Activated T-cell treated with anti-CD3 and anti-CD28 coated beads, Interleukin-2, amount 50 U/mL, for 1 hour (primary cell): ENCODE measurements at regions not wholly inside any gene's neighbourhood (a gene's known extent, or its start where the extent isn't known, plus 50 kb on each side); places are given as distances from the start of the nearest gene placed in this dataset.
A peak's percentile ranks its signal among the peaks of the same experiment; 100 is the strongest.
"Not testable (repeated sequence)": the region's sequence is repeated elsewhere in the genome, so short reads cannot be mapped to it uniquely, and the experiment has no call there.

Experiments used
- DNase-seq: peaks from one replicate; pipeline ENCODE4 v3.0.0-alpha.2; 2020

DNA sequence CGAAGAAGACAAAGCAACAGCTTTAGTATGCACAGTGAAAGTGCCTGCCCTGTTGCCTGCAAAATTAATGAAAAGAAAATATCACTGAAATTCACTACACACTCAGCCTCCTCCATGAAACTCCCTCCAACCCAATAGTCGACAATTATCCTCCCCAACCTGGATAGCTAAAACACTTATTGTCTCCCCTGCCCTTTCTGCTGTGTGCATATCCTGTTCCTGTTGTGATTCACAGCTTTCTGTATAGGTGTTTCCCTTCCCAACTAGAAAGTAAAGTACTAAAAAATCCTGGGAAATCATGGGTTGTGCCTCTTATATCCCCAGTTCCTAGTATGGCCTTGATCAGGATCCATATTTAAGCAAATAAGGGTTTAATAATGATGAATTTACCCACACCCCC, 412.1 kb downstream of the LTN1 start:
- DNase-seq: no peak

DNA sequence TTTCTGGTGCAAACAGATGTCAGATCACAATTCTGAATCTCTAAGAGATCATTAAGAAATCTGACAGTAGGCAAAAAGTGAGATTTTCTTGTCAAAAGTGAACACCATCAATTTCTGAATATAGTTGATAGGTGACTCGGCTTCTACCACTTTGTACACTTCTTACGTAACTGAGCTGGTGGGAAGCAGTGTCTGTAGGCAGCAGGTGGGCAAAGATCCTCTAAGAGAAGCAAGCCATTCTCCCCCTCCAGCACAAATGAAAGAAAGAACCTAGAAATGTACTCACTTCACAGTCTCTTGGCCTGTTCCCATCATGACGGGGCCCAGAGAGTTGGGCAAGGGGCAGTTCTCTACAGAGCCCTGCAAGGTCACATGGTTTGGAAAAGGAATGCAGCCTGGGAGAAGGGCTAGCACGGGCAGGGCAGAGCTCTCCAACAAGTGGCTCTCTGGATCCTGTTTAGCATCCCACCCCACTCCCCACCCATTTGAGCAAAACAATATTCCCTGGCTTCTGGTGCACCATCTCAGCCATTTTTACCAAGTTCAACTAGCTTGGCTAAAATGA, 412.6 kb downstream of the LTN1 start:
- DNase-seq: no peak

DNA sequence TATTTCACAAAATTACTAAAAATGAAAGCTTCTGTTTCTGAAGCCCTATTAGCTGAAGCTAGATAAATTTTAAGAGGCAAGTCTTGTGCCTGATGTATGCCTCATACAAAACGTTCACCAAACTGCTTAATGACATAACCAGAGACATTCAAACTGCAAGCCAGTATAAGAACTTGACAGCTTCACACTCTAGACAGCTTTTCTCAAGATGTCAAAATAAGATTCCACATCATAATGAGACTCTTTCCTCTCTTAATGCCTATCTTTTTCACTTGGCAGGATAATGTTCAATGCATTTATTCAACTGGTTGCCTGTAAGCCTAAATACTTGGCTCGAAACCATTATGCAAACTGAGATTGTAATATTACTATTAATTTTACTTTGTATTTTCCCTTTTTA, 424.0 kb downstream of the LTN1 start:
- no peak for DNase-seq

DNA sequence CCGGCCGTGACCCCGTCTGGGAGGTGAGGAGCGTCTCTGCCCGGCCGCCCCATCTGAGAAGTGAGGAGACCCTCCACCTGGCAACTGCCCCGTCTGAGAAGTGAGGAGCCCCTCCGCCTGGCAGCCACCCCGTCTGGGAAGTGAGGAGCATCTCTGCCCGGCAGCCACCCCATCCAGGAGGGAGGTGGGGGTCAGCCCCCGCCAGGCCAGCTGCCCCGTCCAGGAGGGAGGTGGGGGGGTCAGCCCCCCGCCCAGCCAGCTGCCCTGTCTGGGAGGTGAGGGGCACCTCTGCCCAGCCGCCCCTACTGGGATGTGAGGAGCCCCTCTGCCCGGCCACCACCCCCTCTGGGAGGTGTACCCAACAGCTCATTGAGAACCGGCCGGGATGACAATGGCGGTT, 428.7 kb downstream of the LTN1 start:
- DNase-seq: not testable (repeated sequence)

DNA sequence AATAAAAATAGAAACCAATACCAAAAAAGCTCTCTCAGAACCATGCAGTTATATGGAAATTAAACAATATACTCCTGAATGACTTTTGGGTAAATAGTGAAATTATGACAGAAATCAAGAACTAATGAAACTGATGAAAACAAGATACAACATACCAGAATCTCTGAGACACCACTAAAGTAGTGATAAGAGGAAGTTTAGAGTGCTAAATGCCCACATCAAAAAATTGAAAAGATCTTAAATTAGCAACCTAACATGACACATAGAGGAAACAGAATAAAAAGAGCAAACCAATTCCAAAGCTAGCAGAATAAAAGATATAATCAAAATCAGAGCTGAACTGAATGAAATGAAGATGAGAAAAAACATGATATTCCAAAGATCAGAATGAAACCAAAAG, 430.9 kb downstream of the LTN1 start:
- no peak for DNase-seq

DNA sequence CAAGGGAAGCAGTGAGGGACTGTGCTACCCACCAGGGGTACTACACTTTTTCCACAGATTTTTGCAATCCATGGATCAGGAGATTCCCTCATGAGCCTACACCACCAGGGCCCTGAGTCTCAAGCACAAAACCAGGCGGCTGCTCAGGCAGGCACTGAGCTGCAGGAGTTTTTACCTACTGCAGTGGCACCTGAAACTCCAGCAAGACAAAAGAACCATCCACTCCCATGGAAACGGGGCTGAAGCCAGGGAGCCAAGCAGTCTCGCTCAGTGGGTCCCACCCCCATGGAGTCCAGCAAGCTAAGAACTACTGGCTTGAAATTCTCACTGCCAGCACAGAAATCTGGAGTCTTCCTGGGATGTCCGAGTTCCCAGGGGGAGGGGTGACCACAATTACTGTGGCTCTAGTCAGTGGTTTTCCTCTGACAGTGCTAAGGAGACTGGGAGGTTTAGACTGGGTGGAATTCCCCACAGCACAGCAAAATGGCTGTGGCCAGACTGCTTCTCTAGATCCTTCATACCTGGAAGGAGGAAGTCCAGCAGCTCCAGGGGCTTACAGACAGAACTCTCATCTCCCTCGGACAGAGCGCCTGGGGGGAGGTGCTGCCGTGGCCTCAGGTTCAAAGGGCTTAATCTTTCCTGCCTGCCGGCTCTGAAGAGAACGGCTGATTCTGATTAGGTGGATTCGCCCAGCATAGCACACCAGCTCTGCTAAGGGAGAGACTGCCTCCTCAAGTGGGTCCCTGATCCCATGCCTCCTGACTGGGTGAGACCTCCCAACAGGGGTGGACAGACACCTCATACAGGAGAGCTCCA, 437.8 kb downstream of the LTN1 start:
- no peak for DNase-seq

DNA sequence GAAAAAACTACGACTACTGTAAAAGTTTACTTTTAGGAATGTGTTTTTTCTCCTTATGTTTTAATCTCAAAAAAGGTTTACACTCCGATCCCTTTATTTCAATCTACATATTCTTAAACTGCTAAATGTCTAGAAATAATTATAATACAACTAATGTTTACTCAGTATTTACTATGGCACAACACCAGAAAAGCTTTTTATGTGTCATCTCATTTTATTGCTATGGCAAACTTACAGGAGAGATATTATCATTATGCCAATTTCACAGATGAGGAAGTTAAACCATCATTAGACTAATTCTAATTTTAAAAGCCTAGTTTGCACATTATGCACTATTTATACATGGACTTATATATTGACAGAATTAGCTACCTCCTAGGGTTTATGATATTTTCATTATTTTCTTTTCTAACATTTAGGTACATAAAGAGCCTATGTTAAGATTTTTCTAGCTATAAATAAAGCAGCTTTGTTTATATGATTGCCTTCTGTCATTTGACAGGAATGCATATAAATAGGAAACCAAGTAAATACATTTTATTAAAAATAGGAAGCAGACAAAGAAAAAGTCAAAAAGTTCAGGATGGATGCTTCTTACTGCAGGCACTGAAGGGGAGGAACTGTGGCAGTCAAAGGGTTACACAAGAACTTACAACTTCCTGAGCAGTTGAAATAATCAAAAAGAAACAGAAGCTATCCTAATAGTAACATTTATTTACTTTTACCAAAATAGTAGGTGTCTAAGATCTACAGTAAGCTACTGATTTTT, 442.4 kb downstream of the LTN1 start:
- DNase-seq: no peak

DNA sequence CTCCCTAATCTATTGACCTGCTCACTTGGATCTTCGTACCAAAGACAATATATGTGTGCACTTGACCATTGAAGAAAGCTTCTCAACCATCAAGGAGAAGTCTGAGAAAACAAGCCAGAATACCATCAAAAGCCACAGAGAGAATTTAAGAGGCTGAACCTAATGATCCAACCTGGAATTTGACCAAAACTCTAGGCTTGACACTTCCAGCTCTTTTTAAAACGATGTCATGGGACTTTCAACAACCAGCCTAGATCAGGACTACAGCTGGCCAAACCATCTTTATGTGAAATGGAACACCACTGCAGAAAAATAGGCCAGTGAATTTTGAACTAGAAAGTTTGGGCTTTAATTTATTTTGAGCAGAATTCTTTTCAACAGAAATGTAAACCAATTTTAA, 444.4 kb downstream of the LTN1 start:
- no peak for DNase-seq

DNA sequence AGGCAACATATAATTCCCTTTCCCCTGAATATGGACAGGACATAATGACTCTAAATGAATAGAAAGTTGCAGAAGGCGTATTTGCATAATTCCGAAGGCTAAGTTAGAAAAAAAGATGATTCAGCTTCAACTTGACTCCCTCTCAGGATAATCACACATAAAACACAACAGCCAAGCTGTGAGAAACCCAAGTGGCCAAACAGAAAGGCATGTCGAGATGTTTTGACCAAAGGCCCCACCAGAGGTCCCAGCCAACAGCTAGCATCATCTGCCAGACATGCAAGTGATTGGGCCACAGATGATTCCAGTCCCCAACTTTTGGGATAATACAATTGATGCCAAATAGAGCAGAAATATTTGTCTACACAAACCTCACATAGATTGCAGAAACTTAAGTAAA, 444.9 kb downstream of the LTN1 start:
- no peak for DNase-seq

DNA sequence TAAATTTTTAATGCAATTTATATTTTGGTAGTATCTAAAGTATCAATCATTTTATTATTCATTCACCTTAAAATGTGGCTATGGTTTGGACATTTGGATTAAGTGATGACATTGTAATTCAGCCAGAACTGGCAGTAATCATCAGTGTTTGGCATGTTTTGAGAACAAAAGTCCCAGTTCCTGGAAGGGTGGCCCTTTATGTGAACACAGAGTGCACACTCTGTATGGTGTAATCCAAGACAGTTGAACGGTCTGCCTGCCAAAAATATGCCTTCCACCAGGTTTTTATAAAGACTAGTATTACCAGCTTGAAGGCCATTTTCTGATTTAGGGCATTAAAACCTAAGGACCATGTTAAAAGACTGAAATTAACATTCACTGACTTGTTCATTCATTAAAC, 448.7 kb downstream of the LTN1 start:
- DNase-seq: no peak

DNA sequence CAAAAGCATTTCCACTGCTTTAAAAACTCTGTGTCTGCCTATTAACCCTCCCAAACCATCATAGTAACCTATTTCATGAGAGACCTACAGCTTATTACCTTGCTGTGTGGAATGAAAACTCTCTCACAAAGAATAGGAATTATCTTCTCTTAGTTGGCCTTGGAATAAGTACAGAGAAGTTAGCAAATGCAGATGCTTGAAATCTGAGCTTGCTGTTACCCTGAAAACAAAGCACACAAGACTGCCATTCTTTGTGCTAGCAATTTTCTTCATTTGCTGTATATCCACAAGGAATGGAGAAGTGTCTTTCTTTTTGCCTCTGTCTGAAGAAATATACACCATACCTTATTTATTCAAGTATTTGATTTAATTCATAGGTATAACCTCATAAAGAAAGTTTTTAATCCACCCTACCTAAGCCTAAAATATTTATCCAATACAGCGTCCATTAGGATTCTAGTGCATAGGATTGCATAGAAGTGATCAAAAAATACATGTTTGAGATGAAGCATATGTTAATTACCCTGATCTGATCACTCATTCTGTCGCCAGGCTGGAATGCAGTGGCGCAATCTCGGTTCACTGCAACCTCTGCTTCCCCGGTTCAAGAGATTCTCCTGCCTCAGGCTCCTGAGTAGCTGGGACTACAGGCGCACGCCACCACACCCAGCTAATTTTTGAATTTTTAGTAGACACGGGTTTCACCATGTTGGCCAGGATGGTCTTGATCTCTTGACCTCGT, 451.1 kb downstream of the LTN1 start:
- DNase-seq: no peak

DNA sequence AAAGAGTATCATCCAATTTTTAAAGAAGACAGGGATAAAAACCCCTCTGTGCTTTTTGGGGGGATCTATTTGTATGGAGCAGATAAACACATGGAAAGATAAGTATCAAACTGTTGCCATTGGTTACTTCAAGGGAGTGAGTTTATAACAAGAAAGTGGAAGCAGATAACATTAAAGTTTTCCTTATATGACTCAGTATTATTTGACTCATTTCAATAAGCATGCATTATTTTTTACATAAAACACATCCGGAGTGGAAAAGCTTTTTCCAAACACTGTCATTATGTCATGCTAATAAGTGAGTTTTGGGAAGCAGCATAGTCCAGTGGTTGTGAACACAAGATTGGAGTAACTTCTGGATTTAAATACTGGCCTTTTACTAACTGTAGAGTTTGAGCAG, 452.2 kb downstream of the LTN1 start:
- DNase-seq: no peak

DNA sequence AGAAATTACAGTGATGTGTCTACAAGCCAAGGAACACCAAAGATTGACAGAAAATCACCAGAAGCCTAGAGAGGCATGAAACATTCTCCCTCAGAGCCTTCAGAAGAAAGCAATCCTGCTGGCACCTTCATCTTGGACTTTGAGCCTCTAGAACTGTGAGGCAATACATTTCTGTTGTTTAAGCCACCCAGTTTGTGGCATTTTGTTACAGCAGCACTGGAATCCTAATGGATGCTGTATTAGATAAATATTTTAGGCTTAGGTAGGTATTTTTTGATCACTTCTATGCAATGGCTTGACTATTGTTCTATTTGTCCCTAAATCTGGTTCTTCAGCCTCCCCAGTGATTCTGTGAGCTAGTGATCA, 453.1 kb downstream of the LTN1 start:
- DNase-seq: no peak

DNA sequence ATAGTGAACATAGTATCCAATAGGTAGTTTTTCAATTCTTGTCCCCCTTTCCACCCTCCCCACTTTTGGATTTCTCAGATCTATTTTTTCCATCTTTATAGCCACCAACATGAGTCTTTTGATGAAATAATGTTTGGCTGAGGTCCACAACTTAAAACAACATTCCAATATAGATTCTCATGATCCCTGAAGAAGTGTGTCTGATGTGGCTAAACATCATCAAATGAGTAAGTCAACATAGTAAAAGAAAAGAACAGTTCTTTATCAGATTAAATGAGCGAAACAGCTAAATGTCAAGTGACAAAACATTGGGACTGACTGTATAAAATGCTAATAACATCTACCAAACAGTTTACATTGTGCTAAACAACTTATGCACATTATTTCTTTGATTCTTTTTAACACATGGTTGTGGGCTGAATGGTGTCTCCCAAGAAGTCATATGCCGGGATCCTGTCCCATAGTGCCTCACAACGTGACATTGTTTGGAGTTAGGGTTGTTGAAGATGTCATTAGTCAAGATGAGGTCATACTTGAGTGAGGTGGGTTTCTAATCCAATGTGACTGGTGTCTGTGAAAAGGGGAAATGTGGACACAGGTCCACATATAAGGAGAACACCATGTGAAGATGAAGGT, 453.6 kb downstream of the LTN1 start:
- DNase-seq: no peak

DNA sequence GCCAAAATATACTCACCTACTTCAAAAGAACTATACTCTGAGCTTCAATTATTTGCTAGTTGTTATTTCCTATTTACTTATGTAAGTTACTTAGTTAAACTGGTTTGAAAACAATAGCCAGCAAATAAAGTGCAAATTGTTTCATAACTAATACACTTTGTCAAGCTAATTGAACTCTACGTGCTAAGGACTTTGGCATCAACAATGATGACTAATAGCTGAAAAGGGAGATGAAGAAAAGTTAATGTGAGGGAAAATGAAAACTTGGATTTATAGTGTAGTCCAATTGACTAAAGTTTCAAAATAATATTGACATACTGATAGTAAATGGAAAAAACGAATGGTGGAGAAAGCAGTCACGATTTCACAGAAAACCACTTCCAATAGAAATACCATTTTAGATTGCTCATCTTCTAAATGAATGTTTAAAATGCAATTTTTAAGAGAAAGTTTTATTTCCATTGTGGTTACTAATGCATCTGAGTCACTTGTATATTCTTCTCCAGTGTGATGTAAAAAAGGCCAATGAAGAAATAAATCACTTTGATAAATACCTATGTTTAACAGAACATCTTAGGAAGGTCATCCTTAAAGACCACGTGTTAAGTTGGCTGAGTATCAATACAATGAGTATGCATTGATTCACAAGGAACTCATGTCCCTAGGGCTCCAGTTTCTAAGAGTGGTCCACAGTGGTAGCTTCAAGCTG, 455.2 kb downstream of the LTN1 start:
- DNase-seq: no peak

DNA sequence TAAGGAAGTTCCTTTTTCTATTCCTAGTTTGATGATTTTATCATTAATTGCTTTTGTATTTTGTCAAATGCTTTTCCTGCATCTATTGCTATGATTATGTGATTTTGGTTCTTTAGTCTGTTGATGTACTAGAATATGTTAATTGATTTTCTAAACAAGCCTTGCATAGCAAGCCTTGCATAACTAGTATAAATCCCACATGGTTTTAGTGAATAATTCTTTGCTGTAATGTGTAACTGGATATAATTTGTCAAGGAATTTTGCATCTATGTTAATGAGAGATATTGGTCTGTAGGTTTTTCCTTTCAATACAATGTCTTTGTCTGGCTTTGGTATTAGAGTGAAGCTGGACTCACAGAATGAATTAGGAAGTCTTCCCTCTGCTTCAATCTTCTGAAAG, 460.2 kb downstream of the LTN1 start:
- DNase-seq: no peak

DNA sequence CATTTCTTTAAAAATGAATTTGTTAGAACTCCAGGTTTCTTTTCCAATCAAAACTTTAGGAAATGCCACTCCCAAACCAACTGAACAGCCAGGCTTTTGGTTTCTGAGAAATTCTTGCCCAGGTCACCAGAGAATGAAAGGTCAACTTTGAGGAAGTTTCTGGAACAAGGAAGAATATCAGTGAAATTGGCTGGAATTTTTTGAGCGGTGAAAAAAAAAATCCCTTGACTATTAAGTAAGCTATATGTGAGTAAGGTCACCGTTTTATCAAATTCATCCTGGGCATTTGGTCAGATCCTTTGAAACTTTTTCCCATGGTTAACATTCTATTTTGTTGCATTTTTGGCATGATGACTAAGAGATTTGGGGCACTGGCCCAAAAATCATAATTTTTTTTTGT, 469.3 kb downstream of the LTN1 start:
- DNase-seq: no peak

DNA sequence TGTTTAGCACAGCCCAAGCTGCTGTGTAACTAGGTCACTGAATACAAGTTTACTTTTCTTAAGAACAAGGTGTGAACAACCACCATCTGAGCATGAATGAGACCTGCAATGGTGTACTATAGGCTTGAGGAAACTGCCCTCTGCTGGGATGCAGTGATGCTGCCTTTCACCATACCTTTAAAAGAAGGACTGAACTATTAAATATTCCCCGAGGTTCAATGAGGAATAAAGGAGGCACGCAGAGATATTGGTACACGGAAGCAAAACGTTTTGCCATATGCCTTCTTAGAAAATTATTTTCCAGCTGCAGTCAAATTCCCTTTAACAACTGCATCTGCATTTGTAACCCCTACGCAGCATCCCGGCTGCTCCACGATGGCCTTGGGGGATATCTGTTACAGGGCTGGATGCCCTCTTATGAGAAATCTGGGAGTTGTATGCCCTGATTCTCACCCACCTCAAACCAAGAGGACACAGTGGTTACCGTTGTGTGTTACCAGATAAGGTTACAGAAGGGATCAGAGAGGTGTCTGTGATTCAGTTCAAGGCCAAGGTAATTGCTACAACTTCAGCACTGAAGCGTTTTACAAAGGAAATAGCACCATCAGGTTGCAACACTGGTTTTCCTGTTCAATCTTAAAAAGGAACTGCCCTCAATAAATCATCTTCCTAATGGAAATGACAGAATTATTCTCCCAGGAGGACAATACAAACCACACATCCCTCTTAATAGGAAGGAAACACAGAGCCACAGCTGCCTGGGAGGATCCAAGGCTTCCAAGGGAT, 470.5 kb downstream of the LTN1 start:
- DNase-seq: no peak

DNA sequence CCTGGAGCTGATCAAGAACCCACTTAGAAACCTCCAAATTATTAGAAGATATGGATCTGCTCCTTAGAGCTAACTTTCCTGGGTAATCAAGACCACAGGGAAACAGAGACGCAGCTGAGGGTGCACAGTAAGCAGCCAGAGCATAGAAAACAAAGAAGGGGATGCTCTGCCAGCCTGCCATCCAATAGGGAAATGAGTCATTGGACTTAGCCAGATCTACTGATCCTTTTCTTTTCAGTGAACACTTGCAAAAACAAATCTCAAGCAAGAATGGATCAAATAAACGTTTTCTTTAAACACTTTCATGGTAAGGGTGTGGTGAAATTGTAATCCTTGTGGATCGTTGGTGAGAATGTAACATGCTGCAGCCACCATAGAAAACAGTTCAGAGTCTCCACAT, 474.0 kb downstream of the LTN1 start:
- DNase-seq: no peak

DNA sequence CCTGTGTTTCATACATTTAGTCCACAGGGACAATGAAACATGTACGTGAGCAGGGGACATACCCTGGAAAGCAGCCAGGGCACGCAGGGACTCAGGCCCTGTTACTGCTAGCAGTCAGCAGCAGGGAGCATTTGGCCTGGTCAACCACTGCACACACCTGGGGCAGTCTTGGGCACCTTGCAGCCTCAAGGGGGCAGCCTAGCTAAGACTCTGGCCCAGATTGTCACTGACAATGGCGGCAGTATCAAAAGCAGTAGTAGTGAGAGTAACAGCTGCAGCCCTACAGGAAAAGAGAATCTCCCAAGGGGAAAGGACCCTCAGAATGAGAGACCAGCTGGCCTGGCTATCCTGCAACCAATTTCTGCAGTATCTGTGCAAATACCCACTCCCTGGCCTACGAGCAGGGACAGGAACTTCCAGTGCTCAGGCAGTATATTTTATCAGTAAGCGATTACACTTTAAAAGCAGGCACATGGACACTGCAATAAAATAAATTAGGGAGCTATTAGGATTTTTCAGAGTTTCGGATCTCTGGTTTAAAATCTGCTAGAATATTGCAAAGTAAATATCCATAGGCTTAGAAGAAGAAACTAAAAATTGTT, 475.6 kb downstream of the LTN1 start:
- peak; percentile 64 for DNase-seq

DNA sequence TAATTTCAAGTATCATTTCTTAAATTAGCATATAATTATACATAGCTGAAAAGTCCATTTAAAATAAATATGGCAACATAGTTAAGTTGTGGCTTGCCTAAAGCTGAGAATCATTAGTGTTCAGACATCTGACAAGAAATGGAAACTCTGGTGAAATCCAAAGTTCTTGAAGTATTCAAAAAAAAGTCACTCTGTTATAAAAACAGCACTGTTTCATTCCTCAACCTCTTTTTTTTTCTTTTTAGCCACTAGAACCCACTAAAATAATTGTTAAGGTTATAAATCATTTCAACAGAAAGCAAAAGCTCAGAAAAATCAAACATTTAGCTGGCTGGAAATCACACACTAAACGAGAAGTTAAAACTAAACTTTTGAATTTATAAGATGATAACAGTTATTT, 476.7 kb downstream of the LTN1 start:
- no peak for DNase-seq
